NCI-H2196 (cell line): ENCODE measurements at regions not wholly inside any gene's neighbourhood (a gene's known extent, or its start where the extent isn't known, plus 50 kb on each side); places are given as distances from the start of the nearest gene placed in this dataset.

Source experiments
- DNase-seq: peaks from one replicate; lab custom pipeline; 2025; ENCODE audit not compliant: unreplicated experiment; lab: John Stamatoyannopoulos, UW

DNA sequence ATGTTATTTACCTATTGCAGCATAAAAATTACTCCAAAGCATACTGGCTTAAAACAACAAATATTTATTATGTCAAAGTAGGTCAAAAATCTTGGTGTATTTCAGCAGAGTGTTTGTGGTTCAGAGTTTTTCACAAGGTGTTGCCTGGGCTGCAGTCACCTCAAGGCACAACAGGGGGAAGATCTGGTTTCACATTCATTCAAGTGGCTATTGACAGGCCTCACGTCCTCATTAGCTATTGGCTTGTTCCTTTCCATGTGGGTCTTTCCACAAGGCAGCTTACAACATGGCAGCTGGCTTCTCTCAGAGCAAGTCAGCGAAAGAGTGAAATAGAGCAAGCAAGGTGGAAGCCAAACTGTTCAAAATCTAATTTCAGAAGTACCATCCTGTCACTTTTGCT, 602.9 kb downstream of the OLFM4 start:
- no peak for DNase-seq

DNA sequence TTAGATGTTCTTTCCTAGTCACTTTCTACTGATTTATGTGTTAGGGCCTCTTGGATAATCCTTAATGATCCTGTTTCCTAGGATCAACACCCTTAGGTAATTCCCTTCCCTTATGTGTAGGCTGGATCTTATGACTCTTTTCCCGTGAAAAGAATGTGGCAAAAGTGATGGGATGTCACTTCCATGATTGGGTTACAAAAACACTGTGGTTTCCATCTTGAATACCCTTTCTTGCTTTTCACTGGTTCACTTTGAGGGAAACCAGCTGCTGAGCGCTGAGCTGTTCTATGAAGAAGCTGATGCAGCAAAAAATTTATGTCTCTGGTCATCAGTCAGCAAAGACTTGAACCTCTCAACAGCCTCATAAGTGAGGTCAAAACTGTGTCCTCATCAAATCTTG, 609.4 kb downstream of the OLFM4 start:
- no peak for DNase-seq

- no peak for DNase-seq
These were observed 613.7 kb downstream of the OLFM4 start for GRCh38 chr13:53642306-53642705.

- DNase-seq: no peak
These were observed 620.1 kb downstream of the OLFM4 start for GRCh38 chr13:53648673-53649072.

GRCh38 chr13:53672005-53672404, 643.4 kb downstream of the OLFM4 start:
- DNase-seq: no peak

- DNase-seq: no peak
These were observed 654.5 kb downstream of the OLFM4 start for GRCh38 chr13:53683146-53683545.

- no peak for DNase-seq
These were observed 655.0 kb downstream of the OLFM4 start for GRCh38 chr13:53683608-53684007.

DNA sequence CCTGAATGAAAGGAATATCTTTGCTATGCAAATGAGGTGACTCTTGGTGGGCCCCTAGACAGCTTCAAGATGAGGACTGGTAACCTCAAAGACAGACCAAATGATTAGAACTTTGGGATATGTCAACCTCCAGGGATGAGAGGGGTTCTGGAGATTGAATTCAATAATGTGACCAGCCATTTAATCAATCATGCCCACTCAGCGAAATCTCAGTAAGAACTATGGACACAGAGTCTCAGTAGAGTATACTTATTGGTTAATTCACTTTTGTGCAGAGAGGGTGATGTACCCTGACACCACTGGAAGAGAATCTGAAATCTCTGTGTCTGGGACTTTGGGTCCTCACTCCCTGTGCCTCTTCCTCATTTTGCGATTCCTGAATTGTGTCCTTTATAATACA, 662.8 kb downstream of the OLFM4 start:
- no peak for DNase-seq

DNA sequence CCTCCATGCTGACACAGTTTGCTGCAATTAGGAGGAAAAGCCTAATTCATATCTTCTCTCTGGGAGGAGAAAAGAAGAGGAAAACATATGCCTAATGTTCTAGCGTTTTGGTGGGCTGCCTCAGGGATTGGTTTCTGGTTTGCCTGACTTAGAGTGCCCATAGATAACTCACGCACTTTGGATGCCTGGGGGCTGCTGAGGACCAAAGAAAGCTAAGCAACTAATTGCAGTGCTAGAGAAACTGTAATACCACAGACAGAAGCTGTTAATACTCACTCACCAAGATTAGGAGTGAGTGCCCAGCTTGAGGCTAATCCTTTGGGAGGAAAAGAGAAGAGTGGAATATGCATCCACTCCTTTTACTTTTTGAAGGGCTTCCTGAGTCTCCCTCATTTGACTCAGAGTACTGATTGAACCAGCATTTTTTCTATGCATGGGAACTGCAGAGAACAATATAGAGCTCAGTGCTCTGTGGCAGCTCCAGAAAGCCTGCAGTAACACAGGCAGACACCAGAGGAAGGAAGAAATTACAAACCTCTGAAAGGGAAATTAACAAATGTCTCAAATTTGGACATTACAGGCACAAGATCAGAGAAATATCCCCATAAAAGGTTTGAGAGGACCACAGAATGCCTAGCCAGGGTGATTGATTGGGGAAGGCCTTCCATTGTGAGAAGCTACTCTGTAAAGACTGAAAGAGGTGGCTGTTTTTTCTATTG, 666.4 kb downstream of the OLFM4 start:
- no peak for DNase-seq

- DNase-seq: no peak
These were observed 674.9 kb downstream of the OLFM4 start for GRCh38 chr13:53703371-53704080.

GRCh38 chr13:53719281-53719680, 690.7 kb downstream of the OLFM4 start:
- no peak for DNase-seq

GRCh38 chr13:53732664-53733063, 704.1 kb downstream of the OLFM4 start:
- DNase-seq: no peak

GRCh38 chr13:53743906-53744305, 715.3 kb downstream of the OLFM4 start:
- no peak for DNase-seq

- no peak for DNase-seq
These were observed 719.2 kb downstream of the OLFM4 start for GRCh38 chr13:53747825-53748224.

DNA sequence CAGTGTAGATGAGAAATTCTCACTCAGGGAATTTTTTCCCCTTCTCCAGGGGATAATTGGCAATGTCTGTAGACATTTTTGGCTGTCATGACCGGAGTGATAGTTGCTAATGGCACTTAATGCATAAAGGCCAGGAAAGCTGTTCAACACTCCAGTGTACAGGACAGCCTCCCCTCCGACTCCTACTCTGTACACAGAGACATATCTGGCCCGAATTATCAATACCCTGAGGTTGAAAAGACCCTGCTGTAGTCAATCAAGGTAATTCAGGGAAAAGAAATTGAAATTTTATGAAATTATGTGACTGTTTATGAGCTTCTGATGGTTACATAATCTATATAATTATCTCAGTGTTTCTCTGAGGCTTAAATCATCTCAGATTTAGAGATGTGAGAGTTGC, 720.7 kb downstream of the OLFM4 start:
- no peak for DNase-seq

- no peak for DNase-seq
These were observed 730.4 kb downstream of the OLFM4 start for GRCh38 chr13:53759016-53759415.

GRCh38 chr13:53775807-53776206, 747.2 kb downstream of the OLFM4 start:
- DNase-seq: no peak

DNA sequence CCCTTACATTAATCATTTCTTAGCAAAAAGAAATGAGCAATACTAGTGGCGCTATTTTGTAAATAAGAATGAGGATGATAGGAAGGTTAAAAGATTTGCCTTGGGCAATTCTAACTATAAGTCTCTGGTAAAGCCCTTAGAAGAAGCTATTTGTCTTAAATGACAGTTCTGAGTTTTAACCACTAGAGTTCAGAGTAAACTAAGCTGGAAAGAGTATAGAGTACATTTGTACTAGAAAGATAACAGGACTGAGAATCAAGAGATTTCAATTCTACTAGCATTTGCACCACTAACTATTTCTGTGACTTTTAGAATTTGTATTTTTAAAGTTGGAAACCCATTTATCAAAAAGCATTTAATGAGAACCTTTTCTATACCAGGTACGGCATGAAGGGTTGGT, 750.3 kb downstream of the OLFM4 start:
- no peak for DNase-seq

DNA sequence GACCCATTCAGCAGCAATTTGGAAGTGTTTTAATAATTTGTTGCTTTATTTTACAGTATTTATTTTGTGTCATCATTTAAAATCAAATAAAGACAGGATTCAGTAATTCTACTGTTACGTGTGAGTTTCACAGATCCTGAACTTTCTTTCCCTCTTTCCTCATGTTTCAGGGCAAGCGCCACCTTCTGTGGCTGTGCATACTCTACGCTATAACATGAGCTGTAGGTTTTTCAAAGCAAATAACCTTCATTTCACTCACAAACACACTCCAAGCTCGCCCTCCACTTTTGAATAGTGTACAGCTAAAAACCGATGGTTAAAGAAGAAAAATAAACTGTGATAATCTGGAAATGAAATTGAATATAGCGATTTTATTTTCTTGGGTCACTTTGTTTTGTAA, 753.3 kb downstream of the OLFM4 start:
- DNase-seq: no peak

DNA sequence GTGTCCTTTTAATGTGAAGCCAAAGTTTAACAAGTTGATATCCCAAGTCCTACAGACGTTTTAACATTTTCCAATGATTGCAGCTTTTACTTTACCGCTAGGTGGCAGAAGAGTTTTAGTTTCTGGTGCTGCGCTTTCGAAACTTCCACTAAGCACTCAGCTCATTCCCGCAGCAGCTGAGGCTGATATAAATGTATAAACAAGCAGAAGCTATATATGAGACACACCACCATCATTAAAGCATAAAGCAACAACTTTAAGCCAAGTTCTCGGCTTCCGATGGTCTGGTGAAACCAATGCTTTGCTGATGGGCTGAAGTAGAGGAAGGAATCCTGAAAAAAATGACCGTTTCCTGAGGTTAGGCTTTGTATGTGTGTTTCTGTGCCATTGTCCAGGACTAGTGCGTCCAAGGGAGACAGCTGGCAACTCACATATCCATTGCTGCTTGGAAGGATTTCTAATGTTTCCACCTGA, 753.9 kb downstream of the OLFM4 start:
- DNase-seq: peak; percentile 54

GRCh38 chr13:53783471-53783870, 754.9 kb downstream of the OLFM4 start:
- no peak for DNase-seq

GRCh38 chr13:53788286-53788685, 759.7 kb downstream of the OLFM4 start:
- no peak for DNase-seq

DNA sequence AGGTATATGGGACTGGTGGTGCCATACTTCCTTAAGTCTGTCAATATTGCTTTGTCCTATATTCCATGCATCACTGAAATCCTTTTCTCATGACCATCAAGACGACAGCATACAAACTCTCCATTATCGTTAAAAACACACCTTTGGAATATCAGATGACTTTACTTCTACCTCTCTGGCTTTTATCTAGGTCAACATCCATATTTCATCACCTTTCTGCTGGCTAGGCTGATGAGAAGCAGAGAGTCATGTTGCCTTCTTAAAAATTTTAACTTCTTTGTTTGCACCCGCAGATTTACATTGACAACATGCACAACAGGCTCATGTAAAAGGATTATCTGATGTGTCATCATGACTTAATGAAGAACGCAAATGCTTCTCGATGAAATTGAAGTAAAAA, 771.4 kb downstream of the OLFM4 start:
- DNase-seq: no peak
